IgD-negative memory B cell (primary cell): ENCODE measurements at regions not wholly inside any gene's neighbourhood (a gene's known extent, or its start where the extent isn't known, plus 50 kb on each side); places are given as distances from the start of the nearest gene placed in this dataset.

Experiments used
- H3K27ac Mint-ChIP-seq, 3 donors: one replicate each; pipeline ENCODE4 v1.8.0; 2020 to 2022; ENCODE audit warnings: mild to moderate bottlenecking in 3 of 3, mixed read lengths in 3 of 3, moderate library complexity in 1 of 3
- H3K27me3 Mint-ChIP-seq: one replicate; pipeline ENCODE4 v1.8.0; 2021; ENCODE audit warnings: mixed read lengths
- H3K36me3 Mint-ChIP-seq: one replicate; pipeline ENCODE4 v1.8.0; 2020; ENCODE audit warnings: mild to moderate bottlenecking, mixed read lengths
- H3K4me1 Mint-ChIP-seq, 3 donors: one replicate each; pipeline ENCODE4 v1.8.0; 2020 to 2022; ENCODE audit warnings: mixed read lengths in 3 of 3, mild to moderate bottlenecking in 1 of 3
- H3K4me3 Mint-ChIP-seq, 4 donors: one replicate each; pipeline ENCODE4 v1.8.0; 2020 to 2022; ENCODE audit warnings: mild to moderate bottlenecking in 4 of 4, mixed read lengths in 4 of 4, moderate library complexity in 3 of 4
- H3K9me3 Mint-ChIP-seq, 3 donors: one replicate each; pipeline ENCODE4 v1.8.0; 2020 to 2021; ENCODE audit warnings: mixed read lengths in 3 of 3, mild to moderate bottlenecking in 1 of 3

GRCh38 chr2:18503376-18504228, 56.9 kb downstream of the RDH14 start:
- H3K9me3 Mint-ChIP-seq: no peaks in the 10 kb centered on the region
- H3K4me3 Mint-ChIP-seq: no peak overlapping the region
- no peaks in the 10 kb centered on the region for H3K36me3 Mint-ChIP-seq
- H3K4me1 Mint-ChIP-seq: peaks cover 0 to 2% (median 0%) of the 10 kb centered on the region in 3 donors
- H3K27ac Mint-ChIP-seq: no peak overlapping the region
- peaks cover 5% of the 10 kb centered on the region for H3K27me3 Mint-ChIP-seq

- Mint-ChIP-seq H3K27me3 (peaks cover 5% of the 10 kb centered on the region), H3K36me3 (no peaks in the 10 kb centered on the region), H3K4me1 (no peaks in the 10 kb centered on the region), H3K27ac (no peak overlapping the region), H3K9me3 (no peaks in the 10 kb centered on the region), H3K4me3 (no peak overlapping the region)
Observed at GRCh38 chr2:18502142-18502541, 58.3 kb downstream of the RDH14 start.

GRCh38 chr2:18501729-18502128, 58.7 kb downstream of the RDH14 start:
- no peaks in the 10 kb centered on the region for H3K4me1 Mint-ChIP-seq
- H3K4me3 Mint-ChIP-seq: no peak overlapping the region
- no peaks in the 10 kb centered on the region for H3K9me3 Mint-ChIP-seq

GRCh38 chr2:18501156-18501555, 59.3 kb downstream of the RDH14 start:
- Mint-ChIP-seq H3K27me3 (peaks cover 5% of the 10 kb centered on the region), H3K9me3 (no peaks in the 10 kb centered on the region), H3K4me3 (no peak overlapping the region)

More at GRCh38 chr2:18501729-18502128, 58.7 kb downstream of the RDH14 start:
- no peaks in the 10 kb centered on the region for H3K36me3 Mint-ChIP-seq
- peaks cover 5% of the 10 kb centered on the region for H3K27me3 Mint-ChIP-seq
- H3K27ac Mint-ChIP-seq: no peak overlapping the region

GRCh38 chr2:18500333-18500732, 60.1 kb downstream of the RDH14 start:
- H3K9me3 Mint-ChIP-seq: no peaks in the 10 kb centered on the region
- no peak overlapping the region for H3K4me3 Mint-ChIP-seq
- no peak overlapping the region for H3K27ac Mint-ChIP-seq
- H3K36me3 Mint-ChIP-seq: no peaks in the 10 kb centered on the region
- peaks cover 1% of the 10 kb centered on the region for H3K27me3 Mint-ChIP-seq
- no peaks in the 10 kb centered on the region for H3K4me1 Mint-ChIP-seq

More at GRCh38 chr2:18501156-18501555, 59.3 kb downstream of the RDH14 start:
- Mint-ChIP-seq H3K36me3 (no peaks in the 10 kb centered on the region), H3K4me1 (no peaks in the 10 kb centered on the region), H3K27ac (no peak overlapping the region)

- Mint-ChIP-seq H3K27me3 (peaks cover 3% of the 10 kb centered on the region), H3K36me3 (no peaks in the 10 kb centered on the region), H3K9me3 (no peaks in the 10 kb centered on the region), H3K4me1 (no peaks in the 10 kb centered on the region), H3K27ac (no peak overlapping the region), H3K4me3 (no peak overlapping the region)
Observed at GRCh38 chr2:18498531-18498930, 61.9 kb downstream of the RDH14 start.

GRCh38 chr2:18496516-18496915, 63.9 kb downstream of the RDH14 start:
- no peak overlapping the region for H3K27ac Mint-ChIP-seq
- no peaks in the 10 kb centered on the region for H3K36me3 Mint-ChIP-seq
- H3K27me3 Mint-ChIP-seq: peaks cover 5% of the 10 kb centered on the region
- H3K9me3 Mint-ChIP-seq: no peaks in the 10 kb centered on the region
- no peak overlapping the region for H3K4me3 Mint-ChIP-seq
- no peaks in the 10 kb centered on the region for H3K4me1 Mint-ChIP-seq

GRCh38 chr2:18495058-18495457, 65.4 kb downstream of the RDH14 start:
- Mint-ChIP-seq H3K9me3 (no peaks in the 10 kb centered on the region), H3K36me3 (no peaks in the 10 kb centered on the region), H3K27ac (no peak overlapping the region), H3K27me3 (peaks cover 5% of the 10 kb centered on the region), H3K4me3 (no peak overlapping the region), H3K4me1 (no peaks in the 10 kb centered on the region)

- H3K9me3 Mint-ChIP-seq: no peaks in the 10 kb centered on the region
- no peak overlapping the region for H3K27ac Mint-ChIP-seq
- H3K4me3 Mint-ChIP-seq: no peak overlapping the region
- H3K27me3 Mint-ChIP-seq: peaks cover 5% of the 10 kb centered on the region
- H3K4me1 Mint-ChIP-seq: no peaks in the 10 kb centered on the region
- H3K36me3 Mint-ChIP-seq: no peaks in the 10 kb centered on the region
Observed at GRCh38 chr2:18492721-18493120, 67.7 kb downstream of the RDH14 start.

- Mint-ChIP-seq H3K9me3 (no peaks in the 10 kb centered on the region), H3K4me1 (no peaks in the 10 kb centered on the region), H3K27ac (no peak overlapping the region), H3K4me3 (no peak overlapping the region), H3K36me3 (no peaks in the 10 kb centered on the region), H3K27me3 (peaks cover 5% of the 10 kb centered on the region)
Observed at GRCh38 chr2:18491577-18491976, 68.9 kb downstream of the RDH14 start.

GRCh38 chr2:18490901-18491300, 69.6 kb downstream of the RDH14 start:
- H3K36me3 Mint-ChIP-seq: no peaks in the 10 kb centered on the region
- no peak overlapping the region for H3K27ac Mint-ChIP-seq
- H3K4me3 Mint-ChIP-seq: no peak overlapping the region
- peaks cover 5% of the 10 kb centered on the region for H3K27me3 Mint-ChIP-seq
- no peaks in the 10 kb centered on the region for H3K9me3 Mint-ChIP-seq
- no peaks in the 10 kb centered on the region for H3K4me1 Mint-ChIP-seq

GRCh38 chr2:18487106-18487913, 73.1 kb downstream of the RDH14 start:
- Mint-ChIP-seq H3K4me1 (no peaks in the 10 kb centered on the region), H3K9me3 (no peaks in the 10 kb centered on the region), H3K27ac (no peak overlapping the region), H3K4me3 (no peak overlapping the region), H3K36me3 (no peaks in the 10 kb centered on the region), H3K27me3 (no peaks in the 10 kb centered on the region)

- Mint-ChIP-seq H3K9me3 (no peaks in the 10 kb centered on the region), H3K36me3 (no peaks in the 10 kb centered on the region), H3K4me3 (no peak overlapping the region), H3K27me3 (no peaks in the 10 kb centered on the region), H3K27ac (no peak overlapping the region), H3K4me1 (no peaks in the 10 kb centered on the region)
Observed at GRCh38 chr2:18484625-18485024, 75.8 kb downstream of the RDH14 start.

- Mint-ChIP-seq H3K36me3 (no peaks in the 10 kb centered on the region), H3K27ac (no peak overlapping the region), H3K4me1 (no peaks in the 10 kb centered on the region), H3K9me3 (no peaks in the 10 kb centered on the region), H3K27me3 (no peaks in the 10 kb centered on the region), H3K4me3 (no peak overlapping the region)
Observed at GRCh38 chr2:18483896-18484295, 76.6 kb downstream of the RDH14 start.

GRCh38 chr2:18482666-18483065, 77.8 kb downstream of the RDH14 start:
- H3K36me3 Mint-ChIP-seq: no peaks in the 10 kb centered on the region
- no peaks in the 10 kb centered on the region for H3K27me3 Mint-ChIP-seq

More at GRCh38 chr2:18482666-18483065, 77.8 kb downstream of the RDH14 start:
- no peak overlapping the region for H3K4me3 Mint-ChIP-seq
- H3K27ac Mint-ChIP-seq: no peak overlapping the region
- no peaks in the 10 kb centered on the region for H3K4me1 Mint-ChIP-seq
- no peaks in the 10 kb centered on the region for H3K9me3 Mint-ChIP-seq
